H1 (cell line): ENCODE measurements at regions not wholly inside any gene's neighbourhood (a gene's known extent, or its start where the extent isn't known, plus 50 kb on each side); places are given as distances from the start of the nearest gene placed in this dataset.

Experiments used
- CTCF ChIA-PET: fragments of 300-600 bp; sonication (Branson Sonifier 250); formaldehyde crosslinking; loops from one replicate; lab custom pipeline; 2021; ENCODE audit not compliant: partially characterized antibody; lab: Charles Lee
- POLR2A ChIA-PET: fragments of 300-600 bp; sonication (Branson Sonifier 250); formaldehyde crosslinking; loops from one replicate; lab custom pipeline; 2021; ENCODE audit warnings: inconsistent platforms; ENCODE audit not compliant: partially characterized antibody; lab: Charles Lee
- DNase-seq, 2 experiments: peaks; one replicate each; pipeline versions ENCODE4 v3.0.0 to v3.0.0-alpha.2; 2010 to 2022; ENCODE audit warnings: low spot score in 2 of 2, low read depth in 1 of 2, mixed read lengths in 1 of 2
- FAIRE-seq: peaks from 2 replicates; lab custom pipeline; 2011; peaks lifted over from hg19 to GRCh38; lab: Jason Lieb, UNC
- H2AFZ ChIP-seq: 2 replicates; pipeline ENCODE4 v1.8.1; 2012; ENCODE audit warnings: low read length, inconsistent platforms
- H2AK5ac ChIP-seq: 2 replicates; pipeline ENCODE4 v1.6.1; 2013; ENCODE audit warnings: low read depth, low read length
- H2BK120ac ChIP-seq: replicated peaks from 2 replicates; pipeline ENCODE3; 2013; ENCODE audit warnings: low read depth, low read length, inconsistent platforms
- H2BK12ac ChIP-seq: 2 replicates; pipeline ENCODE4 v1.6.1; 2013; ENCODE audit warnings: low read depth, low read length
- H2BK15ac ChIP-seq: 2 replicates; pipeline ENCODE4 v1.6.1; 2013; ENCODE audit warnings: low read length
- H2BK20ac ChIP-seq: 2 replicates; pipeline ENCODE4 v1.6.1; 2013; ENCODE audit warnings: low read length
- H2BK5ac ChIP-seq: 2 replicates; pipeline ENCODE4 v1.6.1; 2013; ENCODE audit warnings: low read depth, low read length
- H3K14ac ChIP-seq: 2 replicates; pipeline ENCODE4 v1.6.1; 2013; ENCODE audit warnings: inconsistent platforms; ENCODE audit not compliant: insufficient read length
- H3K18ac ChIP-seq: 2 replicates; pipeline ENCODE4 v1.6.1; 2013; ENCODE audit warnings: low read length; ENCODE audit errors: extremely low read depth
- H3K23ac ChIP-seq: 2 replicates; pipeline ENCODE4 v1.6.1; 2013; ENCODE audit warnings: inconsistent platforms; ENCODE audit not compliant: insufficient read length
- H3K23me2 ChIP-seq: 2 replicates; pipeline ENCODE4 v1.6.1; 2013; ENCODE audit warnings: low read depth, low read length
- H3K27ac ChIP-seq: 2 replicates; pipeline ENCODE4 v1.6.1; 2011; ENCODE audit warnings: low read depth, low read length, inconsistent platforms
- H3K27me3 ChIP-seq, 4 experiments: replicated peaks in 1 of 4; 1 replicate in 1 of 4; 2 replicates in 3 of 4; pipeline versions ENCODE4 v1.6.1 to v1.8.1; 2011 to 2013; ENCODE audit warnings: low read length in 3 of 4, mild to moderate bottlenecking in 3 of 4, inconsistent platforms in 2 of 4, mixed read lengths in 2 of 4, moderate library complexity in 1 of 4; ENCODE audit not compliant: control insufficient read depth in 3 of 4, insufficient read depth in 3 of 4; ENCODE audit errors: extremely low read depth in 1 of 4
- H3K36me3 ChIP-seq, 4 experiments: 2 replicates each; pipeline versions ENCODE4 v1.6.1 to v1.8.1; 2011 to 2013; ENCODE audit warnings: mild to moderate bottlenecking in 4 of 4, low read length in 3 of 4, moderate library complexity in 2 of 4, control low read depth in 1 of 4, inconsistent platforms in 1 of 4; ENCODE audit not compliant: insufficient read depth in 4 of 4, control insufficient read depth in 2 of 4
- H3K4ac ChIP-seq: replicated peaks from 2 replicates; pipeline ENCODE3; 2013; ENCODE audit warnings: low read length, low read depth, mixed read lengths, inconsistent platforms; ENCODE audit not compliant: insufficient read length
- H3K4me1 ChIP-seq, 4 experiments: replicated peaks in 1 of 4; 1 replicate in 1 of 4; 2 replicates in 3 of 4; pipeline versions ENCODE4 v1.6.1 to v1.8.1; 2011 to 2013; ENCODE audit warnings: low read length in 3 of 4, inconsistent platforms in 2 of 4, mixed read lengths in 1 of 4; ENCODE audit not compliant: insufficient read depth in 4 of 4, control insufficient read depth in 3 of 4
- H3K4me2 ChIP-seq, 2 experiments: 2 replicates each; pipeline versions ENCODE4 v1.6.1 to v1.8.1; 2011 to 2013; ENCODE audit warnings: low read depth in 2 of 2, low read length in 2 of 2, control low read depth in 1 of 2, inconsistent platforms in 1 of 2, mild to moderate bottlenecking in 1 of 2; ENCODE audit not compliant: insufficient read depth in 1 of 2
- H3K4me3 ChIP-seq, 4 experiments: fragments of 200-600, 300-600 bp in 1 of 4; sonication (generic), shearing (Covaris generic), sonication (Bioruptor Twin) in 1 of 4; 2 replicates each; pipeline versions ENCODE4 v1.5.1 to v1.8.1; 2011 to 2016; ENCODE audit warnings: low read length in 4 of 4, low read depth in 3 of 4, control low read depth in 2 of 4, inconsistent platforms in 2 of 4, mild to moderate bottlenecking in 2 of 4, mixed read lengths in 1 of 4, moderate library complexity in 1 of 4; ENCODE audit not compliant: insufficient read depth in 2 of 4; ENCODE audit errors: extremely low read depth in 1 of 4
- H3K56ac ChIP-seq: replicated peaks from 2 replicates; pipeline ENCODE3; 2013; ENCODE audit warnings: low read depth, mild to moderate bottlenecking, mixed read lengths, low read length, inconsistent platforms; ENCODE audit not compliant: insufficient read length
- H3K79me1 ChIP-seq: 2 replicates; pipeline ENCODE4 v1.6.1; 2013; ENCODE audit warnings: low read depth, low read length, control low read depth
- H3K79me2 ChIP-seq, 2 experiments: 2 replicates each; pipeline versions ENCODE4 v1.6.1 to v1.8.1; 2012 to 2013; ENCODE audit warnings: low read length in 2 of 2, mild to moderate bottlenecking in 2 of 2, inconsistent platforms in 1 of 2; ENCODE audit not compliant: insufficient read depth in 2 of 2, control insufficient read depth in 1 of 2
- H3K9ac ChIP-seq, 4 experiments: replicated peaks in 1 of 4; 1 replicate in 1 of 4; 2 replicates in 3 of 4; pipeline versions ENCODE4 v1.6.1 to v1.8.1; 2011 to 2013; ENCODE audit warnings: low read depth in 3 of 4, low read length in 3 of 4, control low read depth in 2 of 4, mild to moderate bottlenecking in 2 of 4, moderate library complexity in 2 of 4, inconsistent platforms in 1 of 4; ENCODE audit errors: extremely low read depth in 1 of 4
- H3K9me3 ChIP-seq, 2 experiments: 2 replicates each; pipeline versions ENCODE4 v1.6.1 to v1.8.1; 2012 to 2013; ENCODE audit warnings: mild to moderate bottlenecking in 2 of 2, moderate library complexity in 2 of 2, control low read depth in 1 of 2, inconsistent platforms in 1 of 2, low read depth in 1 of 2, low read length in 1 of 2, mixed read lengths in 1 of 2; ENCODE audit not compliant: insufficient read depth in 2 of 2
- H4K20me1 ChIP-seq, 2 experiments: replicated peaks in 1 of 2; 2 replicates each; pipeline versions ENCODE3 to v1.8.1; 2011 to 2013; ENCODE audit warnings: inconsistent platforms in 2 of 2, low read length in 2 of 2, mild to moderate bottlenecking in 1 of 2; ENCODE audit not compliant: insufficient read depth in 2 of 2, control insufficient read depth in 1 of 2
- H4K5ac ChIP-seq: 2 replicates; pipeline ENCODE4 v1.6.1; 2013; ENCODE audit warnings: low read length, low read depth, mixed read lengths, inconsistent platforms; ENCODE audit not compliant: insufficient read length
- H4K8ac ChIP-seq: 2 replicates; pipeline ENCODE4 v1.8.0; 2013; ENCODE audit warnings: mild to moderate bottlenecking, moderate library complexity, low read length, inconsistent platforms; ENCODE audit not compliant: insufficient read depth; ENCODE audit errors: extremely low read depth
- H4K91ac ChIP-seq: replicated peaks from 2 replicates; pipeline ENCODE3; 2013; ENCODE audit warnings: low read length, mixed read lengths, inconsistent platforms; ENCODE audit not compliant: insufficient read length
- CHD1 ChIP-seq: IDR thresholded peaks from 2 replicates; pipeline ENCODE4 v1.6.1; 2012; ENCODE audit warnings: low read depth, low read length, improper control_type of control experiment
- EZH2 ChIP-seq: fragments of 200-600 bp; sonication (generic); IDR thresholded peaks from 2 replicates; pipeline ENCODE4 v1.7.1; 2012; ENCODE audit warnings: low read depth, mild to moderate bottlenecking, moderate library complexity, low read length, inconsistent platforms; ENCODE audit not compliant: severe bottlenecking
- GTF2F1 ChIP-seq: IDR thresholded peaks from 2 replicates; pipeline ENCODE4 v1.6.1; 2012; ENCODE audit warnings: low read depth, low read length, improper control_type of control experiment, borderline replicate concordance
- HDAC2 ChIP-seq, 2 experiments: fragments of 300-600 bp in 1 of 2; sonication (generic) in 1 of 2; IDR thresholded peaks; 2 replicates each; pipeline ENCODE4 v1.6.1; 2011 to 2012; ENCODE audit warnings: low read depth in 2 of 2, low read length in 2 of 2, mild to moderate bottlenecking in 2 of 2, moderate library complexity in 2 of 2, borderline replicate concordance in 1 of 2, inconsistent platforms in 1 of 2
- POLR2A ChIP-seq, 2 experiments: IDR thresholded peaks; 1 replicate in 1 of 2; 2 replicates in 1 of 2; pipeline ENCODE4 v1.6.1; 2011; ENCODE audit warnings: low read depth in 2 of 2, low read length in 2 of 2, mild to moderate bottlenecking in 2 of 2; ENCODE audit errors: control extremely low read depth in 1 of 2
- RFX5 ChIP-seq: IDR thresholded peaks from 2 replicates; pipeline ENCODE4 v1.6.1; 2011; ENCODE audit warnings: low read depth, low read length, improper control_type of control experiment, borderline replicate concordance
- RXRA ChIP-seq: IDR thresholded peaks from 2 replicates; pipeline ENCODE4 v1.6.1; 2011; ENCODE audit warnings: low read depth, mild to moderate bottlenecking, low read length, moderate library complexity; ENCODE audit not compliant: insufficient read depth
- SIX5 ChIP-seq: IDR thresholded peaks from 2 replicates; pipeline ENCODE4 v1.6.1; 2011; ENCODE audit warnings: mild to moderate bottlenecking, low read depth, low read length
- SP2 ChIP-seq: IDR thresholded peaks from 2 replicates; pipeline ENCODE4 v1.6.1; 2012; ENCODE audit warnings: mild to moderate bottlenecking, low read length, inconsistent platforms
- SRF ChIP-seq: IDR thresholded peaks from 2 replicates; pipeline ENCODE4 v1.6.1; 2011; ENCODE audit warnings: mild to moderate bottlenecking, low read depth, low read length, moderate library complexity
- SUZ12 ChIP-seq: fragments of 200-600 bp; sonication (generic); IDR thresholded peaks from 2 replicates; pipeline ENCODE4 v1.6.1; 2012; ENCODE audit warnings: mild to moderate bottlenecking, inconsistent platforms, low read length, moderate library complexity, mixed read lengths
- TF ChIP-seq, protein P1 (sequence below): IDR thresholded peaks from 2 replicates; pipeline ENCODE4 v1.6.1; 2012; ENCODE audit warnings: inconsistent platforms
- TF ChIP-seq, protein P2 (sequence below), 3 experiments: IDR thresholded peaks; 1 replicate in 2 of 3; 2 replicates in 1 of 3; pipeline versions ENCODE4 v1.5.1 to v1.6.1; 2011; ENCODE audit warnings: low read length in 3 of 3, mild to moderate bottlenecking in 3 of 3, inconsistent platforms in 2 of 3, low read depth in 1 of 3, moderate library complexity in 1 of 3; ENCODE audit not compliant: insufficient read depth in 1 of 3; ENCODE audit errors: control extremely low read depth in 1 of 3

DNA sequence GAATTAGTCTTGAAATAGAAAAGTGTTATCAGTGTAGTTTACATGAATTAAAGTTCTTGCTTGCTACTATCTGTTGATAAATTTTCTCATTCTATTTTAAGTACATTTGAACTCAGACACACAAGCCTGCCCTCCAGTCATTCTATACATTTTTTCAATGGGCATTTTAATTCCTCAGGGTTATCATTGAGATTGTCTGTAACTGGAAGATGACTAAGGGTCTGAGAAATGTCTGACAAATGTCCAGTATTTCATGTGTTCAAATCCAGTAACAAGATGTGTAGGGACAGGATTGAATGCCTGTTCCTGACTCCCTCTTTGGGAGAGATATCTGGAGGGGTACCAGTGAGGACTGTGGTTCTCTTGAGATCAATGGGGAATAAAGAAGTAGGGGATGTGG is 223.9 kb upstream of the ADAMTSL1 start:
- CTCF ChIA-PET: no interaction called here
- H3K4me1 ChIP-seq: no peaks in the 10 kb centered on the region
- POLR2A ChIA-PET: no interaction called here
- no peak overlapping the region for H3K27ac ChIP-seq
- H3K27me3 ChIP-seq: no peaks in the 10 kb centered on the region
- H2BK15ac ChIP-seq: no peak overlapping the region
- no peaks in the 10 kb centered on the region for H3K79me2 ChIP-seq
- H3K14ac ChIP-seq: no peak overlapping the region
- H3K4me2 ChIP-seq: no peak overlapping the region
- FAIRE-seq (no peak), DNase-seq (no peak)
- no peak overlapping the region for H2BK5ac ChIP-seq
- no peak overlapping the region for H3K56ac ChIP-seq
- H4K91ac ChIP-seq: no peak overlapping the region
- no peaks in the 10 kb centered on the region for H3K23me2 ChIP-seq
- H4K20me1 ChIP-seq: no peaks in the 10 kb centered on the region
- no peak overlapping the region for H2BK20ac ChIP-seq
- no peak overlapping the region for H2BK12ac ChIP-seq
- no peak overlapping the region for H4K5ac ChIP-seq
- H3K4me3 ChIP-seq: no peak overlapping the region
- H3K79me1 ChIP-seq: no peaks in the 10 kb centered on the region
- no peaks in the 10 kb centered on the region for H3K9me3 ChIP-seq
- H2AK5ac ChIP-seq: no peak overlapping the region
- no peak overlapping the region for H3K9ac ChIP-seq
- H4K8ac ChIP-seq: no peak overlapping the region
- no peaks in the 10 kb centered on the region for H3K36me3 ChIP-seq
- H2BK120ac ChIP-seq: no peak overlapping the region
- no peak overlapping the region for H3K4ac ChIP-seq
- no peak overlapping the region for H3K18ac ChIP-seq
- H3K23ac ChIP-seq: no peak overlapping the region
- no peak overlapping the region; the same call in 1 of the 2 replicates for H2AFZ ChIP-seq
- no peak for TF ChIP-seq HDAC2 (IDR thresholded peaks at IDR 0.05; ENCODE audit: borderline replicate concordance in 1 of 2, low read depth in 2 of 2, low read length in 2 of 2)
- TF ChIP-seq SRF: no peak
- TF ChIP-seq RXRA: no peak
- no peak for TF ChIP-seq CHD1
- TF ChIP-seq, protein P1, sequence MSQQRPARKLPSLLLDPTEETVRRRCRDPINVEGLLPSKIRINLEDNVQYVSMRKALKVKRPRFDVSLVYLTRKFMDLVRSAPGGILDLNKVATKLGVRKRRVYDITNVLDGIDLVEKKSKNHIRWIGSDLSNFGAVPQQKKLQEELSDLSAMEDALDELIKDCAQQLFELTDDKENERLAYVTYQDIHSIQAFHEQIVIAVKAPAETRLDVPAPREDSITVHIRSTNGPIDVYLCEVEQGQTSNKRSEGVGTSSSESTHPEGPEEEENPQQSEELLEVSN: no peak
- no peak for TF ChIP-seq SIX5
- TF ChIP-seq RFX5: no peak
- TF ChIP-seq SUZ12: no peak
- TF ChIP-seq, protein P2, sequence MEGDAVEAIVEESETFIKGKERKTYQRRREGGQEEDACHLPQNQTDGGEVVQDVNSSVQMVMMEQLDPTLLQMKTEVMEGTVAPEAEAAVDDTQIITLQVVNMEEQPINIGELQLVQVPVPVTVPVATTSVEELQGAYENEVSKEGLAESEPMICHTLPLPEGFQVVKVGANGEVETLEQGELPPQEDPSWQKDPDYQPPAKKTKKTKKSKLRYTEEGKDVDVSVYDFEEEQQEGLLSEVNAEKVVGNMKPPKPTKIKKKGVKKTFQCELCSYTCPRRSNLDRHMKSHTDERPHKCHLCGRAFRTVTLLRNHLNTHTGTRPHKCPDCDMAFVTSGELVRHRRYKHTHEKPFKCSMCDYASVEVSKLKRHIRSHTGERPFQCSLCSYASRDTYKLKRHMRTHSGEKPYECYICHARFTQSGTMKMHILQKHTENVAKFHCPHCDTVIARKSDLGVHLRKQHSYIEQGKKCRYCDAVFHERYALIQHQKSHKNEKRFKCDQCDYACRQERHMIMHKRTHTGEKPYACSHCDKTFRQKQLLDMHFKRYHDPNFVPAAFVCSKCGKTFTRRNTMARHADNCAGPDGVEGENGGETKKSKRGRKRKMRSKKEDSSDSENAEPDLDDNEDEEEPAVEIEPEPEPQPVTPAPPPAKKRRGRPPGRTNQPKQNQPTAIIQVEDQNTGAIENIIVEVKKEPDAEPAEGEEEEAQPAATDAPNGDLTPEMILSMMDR (IDR thresholded peaks at IDR 0.05; ENCODE audit: control extremely low read depth in 1 of 3, insufficient read depth in 1 of 3, low read depth in 1 of 3, low read length in 3 of 3): no peak
- TF ChIP-seq POLR2A (IDR thresholded peaks at IDR 0.05; ENCODE audit: control extremely low read depth in 1 of 2, low read depth in 2 of 2, low read length in 2 of 2): no peak
- no peak for TF ChIP-seq EZH2
- no peak for TF ChIP-seq GTF2F1
- no peak for TF ChIP-seq SP2
